Amygdala (tissue), 56 donors: ENCODE measurements at regions not wholly inside any gene's neighbourhood (a gene's known extent, or its start where the extent isn't known, plus 50 kb on each side); places are given as distances from the start of the nearest gene placed in this dataset.
"Not testable (repeated sequence)": the region's sequence is repeated elsewhere in the genome, so short reads cannot be mapped to it uniquely, and the experiment has no call there.

Experiments
- DNase-seq, 56 donors: peaks; one replicate each; lab custom pipeline; 2025; lab: John Stamatoyannopoulos, UW

GRCh38 chr7:91750091-91750490 is 130.4 kb downstream of the MTERF1 start:
- DNase-seq = no peak

GRCh38 chr7:91752102-91752501 is 128.4 kb downstream of the MTERF1 start:
- no peak for DNase-seq

DNA sequence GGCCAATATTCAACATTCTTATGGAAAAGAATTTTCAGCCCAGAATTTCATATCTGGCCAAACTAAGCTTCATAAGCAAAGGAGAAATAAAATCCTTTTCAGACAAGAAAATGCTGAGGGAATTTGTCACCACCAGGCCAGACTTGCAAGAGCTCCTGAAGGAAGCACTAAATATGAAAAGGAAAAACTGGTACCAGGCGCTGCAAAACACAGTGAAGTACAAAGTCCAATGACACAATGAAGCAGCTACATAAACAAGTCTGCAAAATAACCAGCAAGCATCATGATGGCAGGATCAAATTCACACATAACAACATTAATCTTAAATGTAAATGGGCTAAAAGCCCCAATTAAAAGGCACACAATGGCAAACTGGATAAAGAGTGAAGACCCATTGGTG is 126.2 kb downstream of the MTERF1 start:
- not testable (repeated sequence) for DNase-seq

- DNase-seq = not testable (repeated sequence)
Measured at GRCh38 chr7:91755121-91755520, 125.4 kb downstream of the MTERF1 start.

DNA sequence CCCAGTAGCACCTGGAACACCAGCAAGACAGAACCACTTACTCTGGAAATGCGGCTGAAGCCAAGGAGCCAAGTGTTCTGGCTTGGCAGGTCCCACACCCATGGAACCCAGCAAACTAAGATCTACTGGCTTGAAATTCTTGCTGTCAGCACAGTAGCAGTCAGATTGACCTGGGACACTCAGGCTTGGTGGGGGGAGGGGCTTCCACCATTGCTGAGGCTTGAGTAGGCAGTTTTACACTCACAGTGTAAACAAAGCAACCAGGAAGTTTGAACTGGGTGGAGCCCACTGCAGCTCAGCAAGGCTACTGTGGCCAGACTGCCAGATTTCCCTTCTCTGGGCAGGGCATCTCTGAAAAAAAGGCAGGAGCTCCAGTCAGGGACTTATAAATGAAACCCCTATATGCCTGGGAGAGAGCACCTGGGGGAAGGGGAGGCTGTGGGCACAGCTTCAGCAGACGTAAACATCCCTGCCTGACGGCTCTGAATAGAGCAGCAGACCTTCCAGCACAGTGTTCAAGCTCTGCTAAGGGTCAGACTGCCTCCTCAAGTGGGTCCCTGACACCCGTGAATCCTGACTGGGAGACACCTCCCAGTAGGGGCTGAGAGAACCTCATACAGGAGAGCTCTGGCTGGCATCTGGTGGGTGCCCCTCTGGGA is 121.2 kb downstream of the MTERF1 start:
- DNase-seq = no peak

- no peak for DNase-seq
Measured at GRCh38 chr7:91767820-91768219, 112.7 kb downstream of the MTERF1 start.

DNA sequence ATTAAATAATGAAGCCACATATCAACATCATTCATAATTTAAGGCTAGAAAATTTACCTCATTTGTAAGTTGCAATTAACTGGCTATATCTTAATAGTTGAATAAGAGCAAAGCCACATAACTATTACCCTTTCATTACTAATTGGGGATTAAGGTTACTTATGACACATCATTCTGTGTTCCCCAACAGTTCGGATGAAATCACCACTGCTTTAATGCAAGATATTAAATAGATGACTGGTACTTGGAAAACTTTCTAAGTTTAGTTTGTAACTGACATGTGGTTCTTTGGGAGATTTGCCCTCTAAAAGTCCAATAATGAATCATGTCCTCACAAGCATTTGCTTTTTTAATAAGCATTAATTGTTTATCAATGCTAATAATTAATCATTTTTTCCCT is 109.1 kb downstream of the MTERF1 start:
- DNase-seq = no peak

DNA sequence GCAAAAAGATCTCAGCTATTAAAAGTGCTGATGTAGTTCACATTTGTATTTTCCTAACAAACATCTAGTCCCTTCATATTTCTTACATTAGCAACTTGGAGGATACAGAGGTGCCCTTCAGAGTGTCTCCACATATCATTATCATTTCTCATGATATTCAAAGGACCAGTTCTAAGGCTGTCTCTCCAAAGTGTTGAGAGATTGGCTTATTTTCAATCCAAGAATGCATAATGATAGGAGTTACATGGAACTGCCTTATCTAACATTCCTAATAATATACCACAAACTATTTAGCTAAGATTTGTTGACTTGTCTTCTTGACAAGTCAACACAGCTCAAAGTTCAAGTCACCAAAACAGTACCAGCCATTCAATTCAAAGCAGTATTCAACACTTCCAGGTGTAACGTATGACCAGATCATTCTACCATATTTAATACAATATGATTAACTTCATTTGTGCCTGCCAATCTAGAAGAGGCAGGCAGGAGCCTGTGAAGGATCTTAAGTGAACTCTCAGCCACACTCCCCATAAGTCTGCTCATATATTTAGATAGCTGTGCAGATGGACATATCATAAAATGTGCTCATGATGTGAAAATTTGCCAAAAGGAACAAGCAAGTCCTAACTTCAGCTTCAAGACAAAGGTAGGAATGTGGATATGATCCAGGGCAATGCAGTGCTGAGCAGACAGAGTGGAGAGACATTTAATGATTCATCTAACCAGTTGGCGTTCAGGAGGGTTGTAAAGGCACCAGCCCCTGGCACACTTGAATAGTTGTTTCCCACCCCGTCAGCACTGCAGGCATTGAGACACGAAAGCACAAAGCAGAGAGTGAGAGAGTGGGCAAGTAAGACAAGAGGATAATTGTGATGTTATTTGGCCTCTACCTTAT is 108.3 kb downstream of the MTERF1 start:
- no peak for DNase-seq

GRCh38 chr7:91776171-91776570 is 104.3 kb downstream of the MTERF1 start:
- no peak for DNase-seq

- DNase-seq = no peak
Measured at GRCh38 chr7:91777522-91777921, 103.0 kb downstream of the MTERF1 start.

- no peak for DNase-seq
Measured at GRCh38 chr7:91778416-91778815, 102.1 kb downstream of the MTERF1 start.

DNA sequence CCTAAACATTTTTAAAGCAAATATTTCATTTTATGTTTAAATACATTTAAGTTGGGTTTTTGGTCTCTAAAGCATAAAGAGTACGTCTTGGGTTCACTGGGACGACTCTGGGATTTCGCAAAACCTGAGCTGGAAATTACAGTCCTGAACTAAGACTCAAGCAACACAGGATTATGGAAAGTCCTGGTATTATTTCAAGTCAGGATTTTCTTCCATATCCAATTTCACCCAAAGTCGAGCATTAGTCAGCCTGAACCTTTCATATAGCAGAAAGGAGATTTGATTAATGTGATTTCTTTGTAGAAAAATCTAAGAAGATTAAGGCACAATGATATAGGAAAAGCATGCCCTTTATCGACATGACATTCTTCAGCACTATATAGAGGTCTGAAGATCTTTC is 100.0 kb downstream of the MTERF1 start:
- DNase-seq = no peak

- no peak for DNase-seq
Measured at GRCh38 chr7:91784469-91784868, 96.0 kb downstream of the MTERF1 start.

DNA sequence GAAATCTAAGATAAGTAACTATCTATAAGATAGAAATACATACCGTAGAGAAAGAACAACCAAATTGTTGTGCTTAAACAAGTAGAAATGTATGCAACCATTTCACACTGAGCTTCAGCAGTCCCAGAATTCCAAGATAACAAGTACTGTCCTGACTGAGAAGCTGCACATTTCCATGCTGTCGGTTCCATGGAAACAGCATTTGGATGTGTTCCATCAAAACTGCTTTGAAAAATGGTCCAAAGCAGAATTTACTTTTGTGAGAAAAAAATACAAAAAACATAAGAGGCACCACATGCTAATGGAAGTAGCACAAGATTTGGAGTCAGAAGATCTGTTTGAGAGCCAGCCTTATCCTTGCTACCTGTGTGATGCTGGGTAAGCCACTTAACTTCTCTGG is 92.6 kb downstream of the MTERF1 start:
- peak in 1 of 56 donors; percentile 3 for DNase-seq

GRCh38 chr7:91789086-91789485 is 91.4 kb downstream of the MTERF1 start:
- no peak for DNase-seq

DNA sequence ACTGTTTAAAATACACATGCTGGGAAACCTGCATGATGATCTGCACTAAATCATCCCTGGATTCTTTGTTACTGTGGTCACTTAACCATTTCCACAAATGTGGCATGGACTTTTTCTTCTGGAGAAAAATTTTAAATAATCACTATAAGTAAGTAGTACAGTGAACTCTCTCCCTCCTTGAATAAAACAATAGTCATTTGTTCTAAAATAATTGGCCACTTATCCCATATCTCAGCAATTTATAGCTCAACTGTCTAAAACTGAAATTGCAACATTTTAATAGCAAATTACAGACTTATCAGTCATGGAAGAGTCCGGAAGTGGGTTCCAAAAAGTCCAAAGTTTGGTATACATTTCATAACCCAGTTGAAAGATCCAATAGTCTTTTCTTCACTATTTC is 90.9 kb downstream of the MTERF1 start:
- no peak for DNase-seq

- DNase-seq = not testable (repeated sequence)
Measured at GRCh38 chr7:91790646-91791045, 89.9 kb downstream of the MTERF1 start.

DNA sequence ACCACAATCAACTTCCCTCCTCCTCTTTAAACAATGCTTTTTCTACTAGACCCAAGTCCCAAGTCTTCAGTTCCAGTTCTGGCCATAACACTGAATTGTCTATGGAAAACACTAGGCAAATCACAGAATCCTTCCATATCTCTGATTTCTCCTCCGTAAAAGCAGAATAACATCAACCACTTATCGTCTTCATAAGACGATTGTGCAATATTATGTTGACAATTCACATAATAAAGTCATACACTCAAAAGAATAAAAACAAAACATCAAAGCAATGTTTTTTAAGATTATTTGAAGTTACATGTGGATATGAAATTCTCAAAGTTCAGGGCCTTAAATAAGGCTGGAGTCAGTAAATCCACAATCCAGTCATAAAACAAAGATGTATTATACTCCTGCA is 84.4 kb downstream of the MTERF1 start:
- DNase-seq = no peak

DNA sequence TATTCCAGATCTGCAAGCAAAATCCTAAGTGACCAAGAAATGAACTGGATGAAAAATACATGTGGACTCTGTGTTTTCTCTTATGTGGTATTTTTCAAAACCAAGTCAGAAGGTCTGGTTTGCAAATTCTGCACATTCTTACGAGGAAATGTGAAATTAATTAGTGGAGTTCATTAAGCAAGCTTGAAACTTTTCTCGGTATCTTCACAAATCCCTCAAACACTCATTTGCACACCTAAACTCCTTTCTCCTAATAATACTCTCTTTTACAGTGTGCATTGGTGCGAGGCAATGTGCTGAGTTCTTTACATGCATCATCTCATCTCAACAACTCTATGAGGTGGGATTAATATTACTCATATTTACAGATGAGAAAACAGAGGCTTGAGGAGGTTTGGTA is 82.1 kb downstream of the MTERF1 start:
- no peak for DNase-seq

- DNase-seq = no peak
Measured at GRCh38 chr7:91800389-91800788, 80.1 kb downstream of the MTERF1 start.

- DNase-seq = no peak
Measured at GRCh38 chr7:91801331-91801983, 79.0 kb downstream of the MTERF1 start.

- DNase-seq = no peak
Measured at GRCh38 chr7:91811236-91811635, 69.3 kb downstream of the MTERF1 start.
